Ishikawa (cell line): ENCODE measurements at regions not wholly inside any gene's neighbourhood (a gene's known extent, or its start where the extent isn't known, plus 50 kb on each side); places are given as distances from the start of the nearest gene placed in this dataset.

Experiments
- CEBPB ChIP-seq: IDR thresholded peaks from 2 replicates; pipeline ENCODE4 v1.6.1; 2012
- EP300 ChIP-seq: IDR thresholded peaks from 2 replicates; pipeline ENCODE4 v1.6.1; 2012; ENCODE audit warnings: borderline replicate concordance
- FOXM1 ChIP-seq: IDR thresholded peaks from 2 replicates; pipeline ENCODE4 v1.6.1; 2012; ENCODE audit warnings: low read depth, borderline replicate concordance
- MAX ChIP-seq: IDR thresholded peaks from 2 replicates; pipeline ENCODE4 v1.6.1; 2012
- ZBTB7A ChIP-seq: IDR thresholded peaks from 2 replicates; pipeline ENCODE4 v1.6.1; 2012; ENCODE audit warnings: low read depth

GRCh38 chr5:56501781-56502557 is 268.8 kb upstream of the ANKRD55 start:
- no peak for TF ChIP-seq FOXM1
- TF ChIP-seq MAX, result no peak
- TF ChIP-seq EP300, result no peak
- no peak for TF ChIP-seq ZBTB7A
- no peak for TF ChIP-seq CEBPB
